Ishikawa (cell line): ENCODE measurements at regions not wholly inside any gene's neighbourhood (a gene's known extent, or its start where the extent isn't known, plus 50 kb on each side); places are given as distances from the start of the nearest gene placed in this dataset.

ENCODE experiments used
- CEBPB ChIP-seq: IDR thresholded peaks from 2 replicates; pipeline ENCODE4 v1.6.1; 2012
- CREB1 ChIP-seq: IDR thresholded peaks from 2 replicates; pipeline ENCODE4 v1.6.1; 2012; ENCODE audit warnings: low read depth
- EGR1 ChIP-seq: IDR thresholded peaks from 2 replicates; pipeline ENCODE4 v1.6.1; 2012
- EP300 ChIP-seq: IDR thresholded peaks from 2 replicates; pipeline ENCODE4 v1.6.1; 2012; ENCODE audit warnings: borderline replicate concordance
- FOXM1 ChIP-seq: IDR thresholded peaks from 2 replicates; pipeline ENCODE4 v1.6.1; 2012; ENCODE audit warnings: low read depth, borderline replicate concordance
- NFIC ChIP-seq: IDR thresholded peaks from 2 replicates; pipeline ENCODE4 v1.6.1; 2012
- RAD21 ChIP-seq: IDR thresholded peaks from 2 replicates; pipeline ENCODE4 v1.6.1; 2012; ENCODE audit warnings: low read depth
- TAF1 ChIP-seq: IDR thresholded peaks from 2 replicates; pipeline ENCODE4 v1.6.1; 2012; ENCODE audit warnings: low read depth, mild to moderate bottlenecking
- TCF12 ChIP-seq: IDR thresholded peaks from 2 replicates; pipeline ENCODE4 v1.6.1; 2012; ENCODE audit warnings: low read depth
- TEAD4 ChIP-seq: IDR thresholded peaks from 2 replicates; pipeline ENCODE4 v1.6.1; 2012
- USF1 ChIP-seq: IDR thresholded peaks from 2 replicates; pipeline ENCODE4 v1.6.1; 2012
- YY1 ChIP-seq: IDR thresholded peaks from 2 replicates; pipeline ENCODE4 v1.6.1; 2012; ENCODE audit warnings: low read depth
- ZBTB7A ChIP-seq: IDR thresholded peaks from 2 replicates; pipeline ENCODE4 v1.6.1; 2012; ENCODE audit warnings: low read depth
- TF ChIP-seq, protein P1 (sequence below): IDR thresholded peaks from 2 replicates; pipeline ENCODE4 v1.6.1; 2012
- TF ChIP-seq, protein P2 (sequence below): IDR thresholded peaks from 2 replicates; pipeline ENCODE4 v1.6.1; 2012; ENCODE audit warnings: low read depth, mild to moderate bottlenecking

DNA sequence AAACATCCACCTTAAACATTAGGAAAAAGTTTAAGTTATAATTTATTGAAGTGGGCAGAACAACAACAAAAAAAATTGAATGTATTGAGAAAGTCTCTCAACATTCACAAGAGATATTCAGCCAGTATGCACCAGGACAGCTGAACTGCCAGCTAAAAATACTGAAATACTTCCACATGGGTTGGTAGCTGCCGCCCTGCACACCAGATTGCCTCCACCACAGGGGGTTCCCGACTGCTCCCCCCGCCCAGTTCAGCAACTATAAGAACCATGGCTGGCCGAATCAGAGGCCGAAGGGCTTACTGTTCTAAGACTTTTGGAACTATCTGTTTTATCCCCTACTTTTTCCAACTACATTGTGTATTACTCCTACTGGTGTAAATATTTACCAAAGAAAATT is 150.0 kb upstream of the LRP1B start:
- no peak for TF ChIP-seq ZBTB7A
- TF ChIP-seq, protein P1, sequence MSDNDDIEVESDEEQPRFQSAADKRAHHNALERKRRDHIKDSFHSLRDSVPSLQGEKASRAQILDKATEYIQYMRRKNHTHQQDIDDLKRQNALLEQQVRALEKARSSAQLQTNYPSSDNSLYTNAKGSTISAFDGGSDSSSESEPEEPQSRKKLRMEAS, result no peak
- no peak for TF ChIP-seq EP300
- no peak for TF ChIP-seq FOXM1
- TF ChIP-seq EGR1, result no peak
- no peak for TF ChIP-seq RAD21
- no peak for TF ChIP-seq CEBPB
- TF ChIP-seq TAF1, result no peak
- no peak for TF ChIP-seq USF1
- no peak for TF ChIP-seq TEAD4
- no peak for TF ChIP-seq NFIC

- TF ChIP-seq YY1 (no peak), TCF12 (no peak), TEAD4 (no peak), ZBTB7A (no peak), EGR1 (no peak), FOXM1 (no peak), RAD21 (no peak), TAF1 (no peak), EP300 (no peak), CREB1 (no peak), USF1 (no peak), NFIC (no peak)
- TF ChIP-seq, protein P2, sequence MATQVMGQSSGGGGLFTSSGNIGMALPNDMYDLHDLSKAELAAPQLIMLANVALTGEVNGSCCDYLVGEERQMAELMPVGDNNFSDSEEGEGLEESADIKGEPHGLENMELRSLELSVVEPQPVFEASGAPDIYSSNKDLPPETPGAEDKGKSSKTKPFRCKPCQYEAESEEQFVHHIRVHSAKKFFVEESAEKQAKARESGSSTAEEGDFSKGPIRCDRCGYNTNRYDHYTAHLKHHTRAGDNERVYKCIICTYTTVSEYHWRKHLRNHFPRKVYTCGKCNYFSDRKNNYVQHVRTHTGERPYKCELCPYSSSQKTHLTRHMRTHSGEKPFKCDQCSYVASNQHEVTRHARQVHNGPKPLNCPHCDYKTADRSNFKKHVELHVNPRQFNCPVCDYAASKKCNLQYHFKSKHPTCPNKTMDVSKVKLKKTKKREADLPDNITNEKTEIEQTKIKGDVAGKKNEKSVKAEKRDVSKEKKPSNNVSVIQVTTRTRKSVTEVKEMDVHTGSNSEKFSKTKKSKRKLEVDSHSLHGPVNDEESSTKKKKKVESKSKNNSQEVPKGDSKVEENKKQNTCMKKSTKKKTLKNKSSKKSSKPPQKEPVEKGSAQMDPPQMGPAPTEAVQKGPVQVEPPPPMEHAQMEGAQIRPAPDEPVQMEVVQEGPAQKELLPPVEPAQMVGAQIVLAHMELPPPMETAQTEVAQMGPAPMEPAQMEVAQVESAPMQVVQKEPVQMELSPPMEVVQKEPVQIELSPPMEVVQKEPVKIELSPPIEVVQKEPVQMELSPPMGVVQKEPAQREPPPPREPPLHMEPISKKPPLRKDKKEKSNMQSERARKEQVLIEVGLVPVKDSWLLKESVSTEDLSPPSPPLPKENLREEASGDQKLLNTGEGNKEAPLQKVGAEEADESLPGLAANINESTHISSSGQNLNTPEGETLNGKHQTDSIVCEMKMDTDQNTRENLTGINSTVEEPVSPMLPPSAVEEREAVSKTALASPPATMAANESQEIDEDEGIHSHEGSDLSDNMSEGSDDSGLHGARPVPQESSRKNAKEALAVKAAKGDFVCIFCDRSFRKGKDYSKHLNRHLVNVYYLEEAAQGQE, result no peak
- TF ChIP-seq, protein P1, result no peak
Measured at GRCh38 chr2:142270990-142271389, 140.2 kb upstream of the LRP1B start.

DNA sequence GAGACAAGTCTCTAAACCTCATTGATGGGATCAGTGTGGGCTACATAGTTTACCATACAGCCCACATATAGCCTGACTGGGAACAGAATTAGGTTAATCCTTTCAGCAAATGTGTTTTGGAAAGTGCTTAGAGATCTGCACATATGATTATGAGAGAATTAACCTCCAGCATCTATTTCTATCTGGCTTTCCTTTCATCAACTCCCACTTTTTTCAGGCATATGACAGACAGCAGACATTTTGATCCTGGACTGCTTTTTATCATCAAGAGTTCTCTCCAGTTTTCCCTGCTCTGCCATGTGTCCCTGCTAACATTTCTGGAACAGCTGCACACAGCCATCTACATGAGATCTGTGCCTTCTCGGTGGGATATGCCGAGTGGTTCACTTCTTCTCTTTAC is 139.5 kb upstream of the LRP1B start:
- TF ChIP-seq CREB1 (no peak), CEBPB (no peak), YY1 (no peak), TEAD4 (no peak), USF1 (no peak), ZBTB7A (no peak), TCF12 (no peak), TAF1 (no peak), RAD21 (no peak)
- TF ChIP-seq, protein P2, result no peak

GRCh38 chr2:142259356-142259755 is 128.5 kb upstream of the LRP1B start:
- TF ChIP-seq, protein P2, result no peak
- TF ChIP-seq TEAD4, result no peak
- TF ChIP-seq YY1, result no peak
- no peak for TF ChIP-seq EGR1

DNA sequence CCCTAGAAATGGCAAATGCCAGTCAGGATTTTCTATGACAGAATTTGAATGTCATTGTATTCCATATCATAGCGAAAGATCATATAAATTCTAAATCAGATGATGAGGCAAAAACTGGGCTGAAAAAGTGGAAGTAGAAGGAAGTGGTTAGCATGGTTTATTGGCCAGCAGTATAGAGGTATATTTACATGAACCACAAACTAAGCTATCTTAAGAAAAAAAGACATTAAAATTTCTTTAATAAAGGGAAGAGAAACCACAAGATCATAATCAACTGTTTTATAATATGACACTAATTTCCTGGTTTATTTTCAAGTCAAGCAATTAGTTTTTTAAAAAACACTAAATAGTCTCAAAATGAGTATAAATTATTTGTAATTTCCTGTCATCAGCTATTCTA is 123.2 kb upstream of the LRP1B start:
- no peak for TF ChIP-seq NFIC
- TF ChIP-seq, protein P1, result no peak
- TF ChIP-seq, protein P2, result no peak
- no peak for TF ChIP-seq USF1
